Lower leg skin (tissue), 4 donors: ENCODE measurements at regions not wholly inside any gene's neighbourhood (a gene's known extent, or its start where the extent isn't known, plus 50 kb on each side); places are given as distances from the start of the nearest gene placed in this dataset.
"Not testable (repeated sequence)": the region's sequence is repeated elsewhere in the genome, so short reads cannot be mapped to it uniquely, and the experiment has no call there.

Source experiments
- DNase-seq, 2 donors: peaks; one replicate each; pipeline ENCODE4 v3.0.0-alpha.2; 2019; ENCODE audit warnings: low spot score in 2 of 2
- H3K4me3 ChIP-seq: fragments of 200-600 bp; sonication (generic); 2 replicates; pipeline ENCODE4 v1.5.1; 2017; ENCODE audit warnings: mild to moderate bottlenecking, low read depth; ENCODE audit not compliant: poor library complexity, severe bottlenecking
- POLR2A ChIP-seq, 2 donors: fragments of 450-650 bp; IDR thresholded peaks; one replicate each; pipeline ENCODE4 v1.6.1; 2016 to 2017; ENCODE audit warnings: antibody characterized with exemption in 2 of 2, mild to moderate bottlenecking in 1 of 2, moderate library complexity in 1 of 2
- WGBS, 2 donors: methylation state at CpG; one replicate each; pipeline ENCODE4 v1.1.5; 2018; 5-methylcytosine and 5-hydroxymethylcytosine counted together
- intact Hi-C: fragments of 100-400 bp; cut with DNase I; formaldehyde crosslinking; loops from one replicate; pipeline ENCODE4 v1.15.0; 2023; ENCODE audit warnings: low total_unique reads
- TF ChIP-seq, protein P1 (sequence below), 3 donors: fragments of 450-650 bp; IDR thresholded peaks; one replicate each; pipeline ENCODE4 v1.5.1; 2016; ENCODE audit warnings: antibody characterized with exemption in 3 of 3, mild to moderate bottlenecking in 3 of 3, moderate library complexity in 2 of 3

DNA sequence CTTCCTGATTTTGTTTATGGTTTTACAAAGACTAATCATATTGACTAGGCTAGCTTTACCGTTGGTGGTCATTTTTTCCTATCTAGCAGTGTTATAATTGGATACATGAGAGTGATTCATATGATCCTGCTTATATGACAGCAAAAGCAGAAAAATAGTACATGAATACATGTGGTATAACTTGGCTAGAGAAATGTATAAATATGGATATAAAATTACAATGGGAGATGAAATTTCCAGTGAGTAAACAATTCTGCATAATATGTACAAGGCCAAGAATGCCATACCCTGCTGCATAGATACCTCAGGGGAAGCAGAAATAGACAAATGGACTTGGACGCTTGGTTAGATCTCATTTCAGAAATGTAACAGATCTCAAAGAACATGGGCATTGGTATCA, 103.1 kb downstream of the DTWD1 start:
- 83 to 85% methylated on average over 2 of the region's 2 CpGs for WGBS, 2 donors
- H3K4me3 ChIP-seq: no peak overlapping the region
- intact Hi-C loops: no loop called here
- TF ChIP-seq, protein P1, sequence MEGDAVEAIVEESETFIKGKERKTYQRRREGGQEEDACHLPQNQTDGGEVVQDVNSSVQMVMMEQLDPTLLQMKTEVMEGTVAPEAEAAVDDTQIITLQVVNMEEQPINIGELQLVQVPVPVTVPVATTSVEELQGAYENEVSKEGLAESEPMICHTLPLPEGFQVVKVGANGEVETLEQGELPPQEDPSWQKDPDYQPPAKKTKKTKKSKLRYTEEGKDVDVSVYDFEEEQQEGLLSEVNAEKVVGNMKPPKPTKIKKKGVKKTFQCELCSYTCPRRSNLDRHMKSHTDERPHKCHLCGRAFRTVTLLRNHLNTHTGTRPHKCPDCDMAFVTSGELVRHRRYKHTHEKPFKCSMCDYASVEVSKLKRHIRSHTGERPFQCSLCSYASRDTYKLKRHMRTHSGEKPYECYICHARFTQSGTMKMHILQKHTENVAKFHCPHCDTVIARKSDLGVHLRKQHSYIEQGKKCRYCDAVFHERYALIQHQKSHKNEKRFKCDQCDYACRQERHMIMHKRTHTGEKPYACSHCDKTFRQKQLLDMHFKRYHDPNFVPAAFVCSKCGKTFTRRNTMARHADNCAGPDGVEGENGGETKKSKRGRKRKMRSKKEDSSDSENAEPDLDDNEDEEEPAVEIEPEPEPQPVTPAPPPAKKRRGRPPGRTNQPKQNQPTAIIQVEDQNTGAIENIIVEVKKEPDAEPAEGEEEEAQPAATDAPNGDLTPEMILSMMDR (IDR thresholded peaks at IDR 0.05): no peak
- no peak for TF ChIP-seq POLR2A (IDR thresholded peaks at IDR 0.05)
- no peak for DNase-seq

GRCh38 chr15:49731187-49732099, 110.6 kb downstream of the DTWD1 start:
- DNase-seq: no peak
- intact Hi-C loops: no loop called here
- 72 to 95% methylated on average over 4 to 5 of the region's 5 CpGs for WGBS, 2 donors

GRCh38 chr15:49732109-49732508, 111.3 kb downstream of the DTWD1 start:
- WGBS, 2 donors: 73 to 78% methylated on average over 10 of the region's 10 CpGs

More at GRCh38 chr15:49731187-49732099, 110.6 kb downstream of the DTWD1 start:
- no peak for TF ChIP-seq POLR2A (IDR thresholded peaks at IDR 0.05)
- TF ChIP-seq, protein P1 (IDR thresholded peaks at IDR 0.05): no peak
- H3K4me3 ChIP-seq: no peak overlapping the region

GRCh38 chr15:49734089-49734488, 113.2 kb downstream of the DTWD1 start:
- intact Hi-C loops, DNase-seq, H3K4me3 ChIP-seq: not testable (repeated sequence)
- 94 to 97% methylated on average over 1 of the region's 1 CpG for WGBS, 2 donors

More at GRCh38 chr15:49732109-49732508, 111.3 kb downstream of the DTWD1 start:
- DNase-seq, intact Hi-C loops, H3K4me3 ChIP-seq: not testable (repeated sequence)

GRCh38 chr15:49734831-49735508, 114.1 kb downstream of the DTWD1 start:
- 79 to 89% methylated on average over 4 of the region's 4 CpGs for WGBS, 2 donors
- intact Hi-C loops: no loop called here
- TF ChIP-seq, protein P1 (IDR thresholded peaks at IDR 0.05): no peak
- TF ChIP-seq POLR2A (IDR thresholded peaks at IDR 0.05): no peak
- DNase-seq: no peak
- no peak overlapping the region for H3K4me3 ChIP-seq

DNA sequence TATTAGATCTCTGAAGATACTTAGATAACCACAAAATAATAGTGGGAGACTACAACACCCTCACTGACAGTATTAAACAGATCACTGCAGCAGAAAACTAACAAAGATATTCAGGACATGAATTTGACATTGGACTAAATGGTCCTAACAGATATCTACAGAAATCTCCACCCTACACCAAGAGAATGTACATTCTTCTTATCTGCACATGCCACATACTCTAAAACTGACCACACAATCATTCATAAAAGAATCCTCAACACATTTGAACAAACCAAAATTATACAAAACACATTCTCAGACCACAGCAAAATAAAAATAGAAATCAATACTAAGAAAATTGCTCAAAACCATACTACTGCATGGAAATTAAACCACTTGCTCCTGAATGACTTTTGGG, 116.3 kb downstream of the DTWD1 start:
- TF ChIP-seq, protein P1 (IDR thresholded peaks at IDR 0.05): no peak
- TF ChIP-seq POLR2A (IDR thresholded peaks at IDR 0.05): no peak
- H3K4me3 ChIP-seq: no peak overlapping the region
- DNase-seq: no peak
- intact Hi-C loops: no loop called here
